HEK293 (cell line): ENCODE measurements at regions not wholly inside any gene's neighbourhood (a gene's known extent, or its start where the extent isn't known, plus 50 kb on each side); places are given as distances from the start of the nearest gene placed in this dataset.

Experiments used
- HOXC10 ChIP-seq: sonication (generic); formaldehyde crosslinking; IDR thresholded peaks from 2 replicates; pipeline ENCODE4 v1.8.1; 2023; ENCODE audit warnings: mild to moderate bottlenecking, missing genetic modification reagents
- MZF1 ChIP-seq: fragments of 450-650 bp; formaldehyde crosslinking; IDR thresholded peaks from 2 replicates; pipeline ENCODE4 v1.5.1; 2017; ENCODE audit warnings: missing biosample characterization, missing genetic modification characterization, borderline replicate concordance
- YY1 ChIP-seq: fragments of 450-650 bp; formaldehyde crosslinking; IDR thresholded peaks from 2 replicates; pipeline ENCODE4 v1.5.1; 2018; ENCODE audit warnings: missing biosample characterization, missing genetic modification characterization
- ZBTB7A ChIP-seq: fragments of 450-650 bp; formaldehyde crosslinking; IDR thresholded peaks from 2 replicates; pipeline ENCODE4 v1.5.1; 2016; ENCODE audit warnings: low read depth, missing biosample characterization, missing genetic modification characterization
- ZNF239 ChIP-seq: fragments of 450-650 bp; formaldehyde crosslinking; IDR thresholded peaks from 2 replicates; pipeline ENCODE4 v1.5.1; 2016; ENCODE audit warnings: missing biosample characterization, missing genetic modification characterization
- ZNF274 ChIP-seq, 2 experiments: fragments of 200-500 bp in 1 of 2; fragments of 450-650 bp in 1 of 2; sonication (Bioruptor generic) in 1 of 2; formaldehyde crosslinking in 1 of 2; IDR thresholded peaks; 2 replicates each; pipeline versions ENCODE4 v1.5.1 to v1.6.1; 2014 to 2016; ENCODE audit warnings: borderline replicate concordance in 1 of 2, inconsistent platforms in 1 of 2, low read length in 1 of 2, missing biosample characterization in 1 of 2, missing genetic modification characterization in 1 of 2
- ZNF558 ChIP-seq: fragments of 450-650 bp; formaldehyde crosslinking; IDR thresholded peaks from 2 replicates; pipeline ENCODE4 v1.5.1; 2016; ENCODE audit warnings: missing biosample characterization, missing genetic modification characterization
- ZNF777 ChIP-seq: fragments of 450-650 bp; formaldehyde crosslinking; IDR thresholded peaks from 2 replicates; pipeline ENCODE4 v1.5.1; 2017; ENCODE audit warnings: missing biosample characterization, missing genetic modification characterization, borderline replicate concordance
- ZNF792 ChIP-seq: fragments of 450-650 bp; formaldehyde crosslinking; IDR thresholded peaks from 2 replicates; pipeline ENCODE4 v1.5.1; 2016; ENCODE audit warnings: missing biosample characterization, missing genetic modification characterization
- TF ChIP-seq, protein P1 (sequence below): fragments of 450-650 bp; formaldehyde crosslinking; IDR thresholded peaks from 2 replicates; pipeline ENCODE4 v1.5.1; 2016; ENCODE audit warnings: missing biosample characterization, missing genetic modification characterization
- TF ChIP-seq, protein P2 (sequence below): fragments of 450-650 bp; formaldehyde crosslinking; IDR thresholded peaks from 2 replicates; pipeline ENCODE4 v1.5.1; 2016; ENCODE audit warnings: missing biosample characterization, missing genetic modification characterization
- TF ChIP-seq, protein P3 (sequence below): fragments of 450-650 bp; formaldehyde crosslinking; IDR thresholded peaks from 2 replicates; pipeline ENCODE4 v1.5.1; 2016; ENCODE audit warnings: missing biosample characterization, missing genetic modification characterization, borderline replicate concordance

DNA sequence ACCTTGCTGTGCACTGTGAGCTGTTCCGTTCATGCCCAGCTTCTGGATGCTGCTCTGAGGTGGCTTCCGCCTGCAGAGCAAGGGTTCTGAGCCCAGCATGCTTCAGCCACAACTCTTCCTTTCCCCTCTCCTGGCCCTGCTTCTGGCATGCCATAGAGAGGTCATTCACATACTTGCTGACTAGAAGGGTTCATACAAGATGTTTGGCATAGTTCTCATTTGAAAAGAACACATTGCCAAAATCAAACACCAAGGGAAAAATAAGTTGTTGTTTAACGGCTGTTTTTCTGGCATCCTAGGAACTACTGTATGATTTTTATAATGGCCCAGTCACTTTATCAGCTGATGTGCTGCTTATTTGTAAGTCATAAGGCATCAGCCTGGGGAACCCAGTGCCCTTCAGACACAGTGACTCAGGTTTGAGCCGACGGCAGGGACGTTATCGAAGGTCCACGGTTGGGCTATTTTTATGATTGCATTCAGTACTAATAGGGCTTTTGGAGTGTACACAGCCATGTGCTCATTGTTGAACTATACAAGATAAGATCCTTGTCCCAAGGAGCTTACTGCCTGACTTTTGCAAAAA is 53.9 kb upstream of the CTAGE1 start:
- TF ChIP-seq YY1 (tag by site-specific recombination) (no peak), ZBTB7A (no peak), ZNF274 (IDR thresholded peaks at IDR 0.05; ENCODE audit: low read length) (no peak), ZNF274 (tag by site-specific recombination; IDR thresholded peaks at IDR 0.05; ENCODE audit: borderline replicate concordance) (no peak), MZF1 (tag by site-specific recombination) (no peak), HOXC10 (CRISPR knock-in tag) (no peak), ZNF558 (tag by site-specific recombination) (no peak), ZNF777 (tag by site-specific recombination) (no peak), ZNF792 (tag by site-specific recombination) (no peak), ZNF239 (tag by site-specific recombination) (no peak)
- TF ChIP-seq, protein P1, sequence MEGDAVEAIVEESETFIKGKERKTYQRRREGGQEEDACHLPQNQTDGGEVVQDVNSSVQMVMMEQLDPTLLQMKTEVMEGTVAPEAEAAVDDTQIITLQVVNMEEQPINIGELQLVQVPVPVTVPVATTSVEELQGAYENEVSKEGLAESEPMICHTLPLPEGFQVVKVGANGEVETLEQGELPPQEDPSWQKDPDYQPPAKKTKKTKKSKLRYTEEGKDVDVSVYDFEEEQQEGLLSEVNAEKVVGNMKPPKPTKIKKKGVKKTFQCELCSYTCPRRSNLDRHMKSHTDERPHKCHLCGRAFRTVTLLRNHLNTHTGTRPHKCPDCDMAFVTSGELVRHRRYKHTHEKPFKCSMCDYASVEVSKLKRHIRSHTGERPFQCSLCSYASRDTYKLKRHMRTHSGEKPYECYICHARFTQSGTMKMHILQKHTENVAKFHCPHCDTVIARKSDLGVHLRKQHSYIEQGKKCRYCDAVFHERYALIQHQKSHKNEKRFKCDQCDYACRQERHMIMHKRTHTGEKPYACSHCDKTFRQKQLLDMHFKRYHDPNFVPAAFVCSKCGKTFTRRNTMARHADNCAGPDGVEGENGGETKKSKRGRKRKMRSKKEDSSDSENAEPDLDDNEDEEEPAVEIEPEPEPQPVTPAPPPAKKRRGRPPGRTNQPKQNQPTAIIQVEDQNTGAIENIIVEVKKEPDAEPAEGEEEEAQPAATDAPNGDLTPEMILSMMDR: no peak
- TF ChIP-seq, protein P2, sequence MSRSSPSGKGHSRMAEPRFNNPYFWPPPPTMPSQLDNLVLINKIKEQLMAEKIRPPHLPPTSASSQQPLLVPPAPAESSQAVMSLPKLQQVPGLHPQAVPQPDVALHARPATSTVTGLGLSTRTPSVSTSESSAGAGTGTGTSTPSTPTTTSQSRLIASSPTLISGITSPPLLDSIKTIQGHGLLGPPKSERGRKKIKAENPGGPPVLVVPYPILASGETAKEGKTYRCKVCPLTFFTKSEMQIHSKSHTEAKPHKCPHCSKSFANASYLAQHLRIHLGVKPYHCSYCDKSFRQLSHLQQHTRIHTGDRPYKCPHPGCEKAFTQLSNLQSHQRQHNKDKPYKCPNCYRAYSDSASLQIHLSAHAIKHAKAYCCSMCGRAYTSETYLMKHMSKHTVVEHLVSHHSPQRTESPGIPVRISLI (tag by site-specific recombination): no peak
- TF ChIP-seq, protein P3, sequence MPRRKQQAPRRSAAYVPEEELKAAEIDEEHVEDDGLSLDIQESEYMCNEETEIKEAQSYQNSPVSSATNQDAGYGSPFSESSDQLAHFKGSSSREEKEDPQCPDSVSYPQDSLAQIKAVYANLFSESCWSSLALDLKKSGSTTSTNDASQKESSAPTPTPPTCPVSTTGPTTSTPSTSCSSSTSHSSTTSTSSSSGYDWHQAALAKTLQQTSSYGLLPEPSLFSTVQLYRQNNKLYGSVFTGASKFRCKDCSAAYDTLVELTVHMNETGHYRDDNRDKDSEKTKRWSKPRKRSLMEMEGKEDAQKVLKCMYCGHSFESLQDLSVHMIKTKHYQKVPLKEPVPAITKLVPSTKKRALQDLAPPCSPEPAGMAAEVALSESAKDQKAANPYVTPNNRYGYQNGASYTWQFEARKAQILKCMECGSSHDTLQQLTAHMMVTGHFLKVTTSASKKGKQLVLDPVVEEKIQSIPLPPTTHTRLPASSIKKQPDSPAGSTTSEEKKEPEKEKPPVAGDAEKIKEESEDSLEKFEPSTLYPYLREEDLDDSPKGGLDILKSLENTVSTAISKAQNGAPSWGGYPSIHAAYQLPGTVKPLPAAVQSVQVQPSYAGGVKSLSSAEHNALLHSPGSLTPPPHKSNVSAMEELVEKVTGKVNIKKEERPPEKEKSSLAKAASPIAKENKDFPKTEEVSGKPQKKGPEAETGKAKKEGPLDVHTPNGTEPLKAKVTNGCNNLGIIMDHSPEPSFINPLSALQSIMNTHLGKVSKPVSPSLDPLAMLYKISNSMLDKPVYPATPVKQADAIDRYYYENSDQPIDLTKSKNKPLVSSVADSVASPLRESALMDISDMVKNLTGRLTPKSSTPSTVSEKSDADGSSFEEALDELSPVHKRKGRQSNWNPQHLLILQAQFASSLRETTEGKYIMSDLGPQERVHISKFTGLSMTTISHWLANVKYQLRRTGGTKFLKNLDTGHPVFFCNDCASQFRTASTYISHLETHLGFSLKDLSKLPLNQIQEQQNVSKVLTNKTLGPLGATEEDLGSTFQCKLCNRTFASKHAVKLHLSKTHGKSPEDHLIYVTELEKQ (tag by site-specific recombination): no peak
